Esophagus squamous epithelium (tissue), 4 donors: ENCODE measurements at regions not wholly inside any gene's neighbourhood (a gene's known extent, or its start where the extent isn't known, plus 50 kb on each side); places are given as distances from the start of the nearest gene placed in this dataset.

Source experiments
- CTCF ChIP-seq, 6 experiments: fragments of 450-650 bp in 4 of 6; fragments of 200-600 bp in 2 of 6; sonication (generic) in 2 of 6; IDR thresholded peaks; one replicate each; pipeline ENCODE4 v1.5.1; 2016 to 2019; ENCODE audit warnings: antibody characterized with exemption in 6 of 6, mild to moderate bottlenecking in 4 of 6, moderate library complexity in 4 of 6
- POLR2A ChIP-seq, 4 donors: fragments of 450-650 bp; IDR thresholded peaks; one replicate each; pipeline ENCODE4 v1.6.1; 2017; ENCODE audit warnings: antibody characterized with exemption in 4 of 4, mild to moderate bottlenecking in 4 of 4, moderate library complexity in 3 of 4

- TF ChIP-seq CTCF (IDR thresholded peaks at IDR 0.05) (no peak), POLR2A (IDR thresholded peaks at IDR 0.05) (no peak)
Measured at GRCh38 chr4:13067077-13067476, 417.1 kb downstream of the RAB28 start.
